ENCODE measurements at regions not wholly inside any gene's neighbourhood (a gene's known extent, or its start where the extent isn't known, plus 50 kb on each side); places are given as distances from the start of the nearest gene placed in this dataset.

GRCh38 chr12:65682112-65682511 lies 142.2 kb upstream of the HMGA2 start:
- no peak for TF ChIP-seq CTCF (IDR thresholded peaks at IDR 0.05)
- TF ChIP-seq POLR2A (IDR thresholded peaks at IDR 0.05), result no peak

Data from body of pancreas (tissue), 4 donors.